ENCODE measurements at regions not wholly inside any gene's neighbourhood (a gene's known extent, or its start where the extent isn't known, plus 50 kb on each side); places are given as distances from the start of the nearest gene placed in this dataset.
A peak's percentile ranks its signal among the peaks of the same experiment; 100 is the strongest.

DNA sequence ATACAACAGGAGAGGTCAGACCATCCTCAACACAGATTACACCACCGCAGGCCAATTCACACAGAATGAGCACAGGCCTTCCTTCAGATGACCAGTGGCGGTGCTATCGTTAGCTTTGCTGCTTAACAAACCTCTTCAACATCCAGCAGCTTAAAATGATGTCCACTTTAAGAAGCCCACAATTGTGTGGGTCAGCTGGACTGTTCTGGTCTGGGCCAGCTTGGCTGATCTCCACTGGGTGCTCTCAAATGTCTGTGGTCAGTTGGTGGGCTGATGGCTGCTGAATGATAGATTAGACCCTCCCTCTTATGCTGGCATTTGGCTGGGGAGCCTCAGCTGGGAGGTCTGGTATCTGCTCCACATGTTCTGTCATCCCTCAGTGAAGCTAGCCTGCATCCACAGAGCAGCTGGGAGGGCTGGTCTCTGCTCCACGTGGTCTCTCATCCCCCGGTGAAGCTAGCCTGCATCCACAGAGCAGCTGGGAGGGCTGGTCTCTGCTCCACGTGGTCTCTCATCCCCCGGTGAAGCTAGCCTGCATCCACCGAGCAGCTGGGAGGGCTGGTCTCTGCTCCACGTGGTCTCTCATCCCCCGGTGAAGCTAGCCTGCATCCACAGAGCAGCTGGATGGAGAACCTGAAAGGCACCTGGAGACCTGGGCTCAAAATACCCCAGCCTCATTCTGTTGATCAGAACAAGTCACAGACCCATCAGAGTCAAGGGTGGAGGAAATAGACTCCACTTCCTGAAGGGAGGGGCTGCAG lies 203.6 kb upstream of the DIO3 start:
- no peak overlapping the region for H3K27ac ChIP-seq (ENCODE audit: low read length)
- no peak overlapping the region for H3K9ac ChIP-seq (ENCODE audit: low read length in 2 of 2)
- no peak overlapping the region for H3K4me3 ChIP-seq (ENCODE audit: low read length in 2 of 2)
- peaks cover 13% of the 10 kb centered on the region for H3K4me1 ChIP-seq (ENCODE audit: control insufficient read depth, insufficient read depth, low read length)
- H3K9me3 ChIP-seq (ENCODE audit: control insufficient read depth in 2 of 2, low read length in 2 of 2), result peaks cover 7 to 13% of the 10 kb centered on the region in 2 donors
- no peaks in the 10 kb centered on the region for H3K27me3 ChIP-seq (ENCODE audit: control insufficient read depth in 1 of 2, insufficient read depth in 2 of 2, low read length in 2 of 2)
- no peaks in the 10 kb centered on the region for H3K36me3 ChIP-seq (ENCODE audit: control insufficient read depth in 2 of 2, insufficient read depth in 2 of 2, low read length in 2 of 2)

DNA sequence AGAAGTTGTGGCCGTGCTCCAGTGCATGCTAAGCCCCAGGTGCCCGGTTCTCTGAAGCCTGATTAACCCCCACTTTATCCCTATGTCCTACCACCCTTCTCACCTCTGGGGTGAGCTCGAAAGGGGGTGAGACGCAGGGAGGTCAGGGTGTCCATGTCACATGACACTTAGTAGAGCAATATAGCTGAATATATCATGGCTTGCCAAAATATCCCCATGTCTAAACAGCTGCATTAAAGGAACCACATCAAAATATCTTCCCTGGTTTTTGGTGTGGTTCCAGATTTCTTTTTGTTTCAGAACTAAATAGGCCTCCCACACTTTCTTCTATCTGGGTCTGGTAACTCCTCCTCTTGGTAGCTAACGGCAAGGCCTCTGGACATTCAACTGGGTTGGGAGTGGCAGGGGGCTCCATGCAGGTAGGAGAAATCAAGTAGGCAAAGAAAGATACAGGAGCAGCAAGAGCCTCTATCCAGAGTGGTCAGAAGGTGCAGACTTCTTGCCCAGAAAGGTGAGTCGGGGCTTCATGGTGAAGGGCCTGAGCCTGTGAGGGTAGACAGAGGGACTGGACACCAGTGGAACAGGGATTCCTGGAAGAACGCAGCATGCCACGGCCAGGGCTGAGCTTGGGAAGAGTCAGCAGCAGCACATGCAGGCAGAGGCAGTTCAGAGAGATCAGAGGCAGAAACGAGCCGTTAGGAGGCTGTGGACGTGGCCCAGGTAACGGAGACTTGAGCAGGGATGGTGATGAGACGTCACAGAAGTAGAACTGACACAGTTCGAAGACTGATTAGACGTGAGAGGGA lies 202.8 kb upstream of the DIO3 start:
- H3K9me3 ChIP-seq (ENCODE audit: control insufficient read depth in 2 of 2, low read length in 2 of 2), result peaks cover 3 to 13% of the 10 kb centered on the region in 2 donors
- no peaks in the 10 kb centered on the region for H3K27me3 ChIP-seq (ENCODE audit: control insufficient read depth in 1 of 2, insufficient read depth in 2 of 2, low read length in 2 of 2)
- peak overlapping the region in 1 of 2 donors; percentile 13 for H3K9ac ChIP-seq (ENCODE audit: low read length in 2 of 2)
- H3K4me3 ChIP-seq (ENCODE audit: low read length in 2 of 2), result no peak overlapping the region
- no peaks in the 10 kb centered on the region for H3K36me3 ChIP-seq (ENCODE audit: control insufficient read depth in 2 of 2, insufficient read depth in 2 of 2, low read length in 2 of 2)
- H3K4me1 ChIP-seq (ENCODE audit: control insufficient read depth, insufficient read depth, low read length), result peaks cover 13% of the 10 kb centered on the region
- no peak overlapping the region for H3K27ac ChIP-seq (ENCODE audit: low read length)

DNA sequence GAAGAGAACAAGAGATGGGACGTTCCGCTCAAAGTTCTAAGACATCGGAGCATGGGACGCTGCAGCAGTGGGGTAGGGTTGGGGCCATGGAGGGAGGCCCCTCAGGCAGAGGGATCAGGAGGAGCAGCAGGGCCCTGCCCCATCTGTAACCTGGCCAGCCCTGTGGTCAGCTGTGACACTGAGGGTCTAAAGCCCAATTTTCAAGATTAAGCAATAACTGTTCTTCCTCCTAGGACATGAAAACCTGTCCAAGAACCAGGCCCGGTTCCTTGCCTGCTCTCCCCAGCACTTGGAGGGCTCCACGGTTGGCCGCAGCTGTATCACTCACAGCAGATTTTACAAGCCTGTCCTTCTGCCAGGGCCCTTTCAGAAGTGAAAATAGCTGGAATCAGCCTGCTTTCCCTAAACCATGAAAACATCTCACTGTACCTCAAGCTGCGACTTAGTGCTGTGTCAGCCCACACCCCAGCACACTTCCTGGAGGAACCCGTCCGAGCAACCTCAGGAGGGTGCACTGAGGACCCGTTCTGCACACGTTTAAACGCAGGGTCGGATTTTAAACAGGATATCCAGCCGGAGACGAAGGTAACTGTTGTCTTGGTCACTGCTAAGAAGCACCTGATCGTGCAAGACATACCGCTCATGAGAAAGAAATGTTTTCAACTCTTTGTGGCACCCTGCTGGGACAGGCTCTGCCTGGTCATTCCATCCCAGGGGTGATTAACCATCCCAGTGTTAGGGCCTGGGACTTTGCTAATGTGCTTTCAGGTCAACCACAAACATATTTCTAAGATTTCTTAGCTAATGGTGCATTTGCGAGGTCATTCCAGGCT lies 201.9 kb upstream of the DIO3 start:
- Histone ChIP-seq H3K27me3 (ENCODE audit: control insufficient read depth in 1 of 2, insufficient read depth in 2 of 2, low read length in 2 of 2) (peaks cover 0 to under 1% of the 10 kb centered on the region in 2 donors), H3K27ac (ENCODE audit: low read length) (peak overlapping the region; percentile 49), H3K36me3 (ENCODE audit: control insufficient read depth in 2 of 2, insufficient read depth in 2 of 2, low read length in 2 of 2) (no peaks in the 10 kb centered on the region), H3K4me1 (ENCODE audit: control insufficient read depth, insufficient read depth, low read length) (peaks cover 20% of the 10 kb centered on the region), H3K9me3 (ENCODE audit: control insufficient read depth in 2 of 2, low read length in 2 of 2) (peaks cover 0 to 13% of the 10 kb centered on the region in 2 donors), H3K9ac (ENCODE audit: low read length in 2 of 2) (peak overlapping the region in 1 of 2 donors; percentile 12), H3K4me3 (ENCODE audit: low read length in 2 of 2) (peak overlapping the region; percentile 11 to 44)

DNA sequence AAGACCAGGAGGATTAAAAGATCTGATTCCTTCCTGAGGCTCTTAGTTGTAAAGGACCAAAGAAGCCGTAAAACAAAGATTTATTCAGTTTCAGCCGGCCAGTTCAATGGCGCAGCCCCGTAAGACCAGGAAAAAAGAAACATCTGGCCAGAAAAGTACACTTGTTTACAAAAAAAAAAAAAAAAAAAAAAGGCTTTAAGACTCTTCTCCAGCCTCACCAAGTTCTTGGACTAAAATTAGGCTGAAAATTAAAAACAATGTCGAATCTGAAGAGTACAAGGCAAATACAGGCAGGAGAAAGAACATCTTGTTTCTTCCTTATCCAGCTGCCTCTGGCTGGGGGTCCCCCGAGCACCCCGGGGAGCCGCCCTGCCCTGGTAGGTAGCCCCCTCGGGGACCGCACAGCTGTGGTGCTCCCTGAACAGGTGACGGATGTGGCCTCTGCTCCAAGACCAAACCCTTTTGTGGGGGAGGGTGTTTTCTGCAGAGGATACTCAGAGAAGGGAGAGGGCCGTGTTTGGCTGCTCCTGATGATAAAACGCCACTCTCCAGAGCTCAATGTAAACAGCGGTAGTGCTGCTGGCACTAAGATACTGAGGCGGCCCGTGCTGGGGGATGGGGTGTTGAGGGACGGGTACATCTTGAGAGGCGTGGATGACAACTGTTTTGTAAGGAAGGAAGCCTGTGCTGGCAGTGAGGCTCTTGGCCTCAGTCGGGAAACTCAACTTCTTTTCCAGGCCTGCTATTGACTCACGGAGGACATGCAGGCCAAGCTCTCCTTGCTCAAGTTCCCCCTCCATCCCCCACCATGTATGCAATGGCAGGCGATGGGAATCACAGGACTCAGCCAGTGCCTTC lies 201.0 kb upstream of the DIO3 start:
- H3K4me3 ChIP-seq (ENCODE audit: low read length in 2 of 2), result peak overlapping the region; percentile 20 to 44
- peaks cover 0 to 5% of the 10 kb centered on the region in 2 donors for H3K27me3 ChIP-seq (ENCODE audit: control insufficient read depth in 1 of 2, insufficient read depth in 2 of 2, low read length in 2 of 2)
- peaks cover 24% of the 10 kb centered on the region for H3K4me1 ChIP-seq (ENCODE audit: control insufficient read depth, insufficient read depth, low read length)
- H3K9ac ChIP-seq (ENCODE audit: low read length in 2 of 2), result peak overlapping the region in 1 of 2 donors; percentile 32
- H3K9me3 ChIP-seq (ENCODE audit: control insufficient read depth in 2 of 2, low read length in 2 of 2), result peaks cover 0 to 9% of the 10 kb centered on the region in 2 donors
- peak overlapping the region; percentile 49 for H3K27ac ChIP-seq (ENCODE audit: low read length)
- no peaks in the 10 kb centered on the region for H3K36me3 ChIP-seq (ENCODE audit: control insufficient read depth in 2 of 2, insufficient read depth in 2 of 2, low read length in 2 of 2)

DNA sequence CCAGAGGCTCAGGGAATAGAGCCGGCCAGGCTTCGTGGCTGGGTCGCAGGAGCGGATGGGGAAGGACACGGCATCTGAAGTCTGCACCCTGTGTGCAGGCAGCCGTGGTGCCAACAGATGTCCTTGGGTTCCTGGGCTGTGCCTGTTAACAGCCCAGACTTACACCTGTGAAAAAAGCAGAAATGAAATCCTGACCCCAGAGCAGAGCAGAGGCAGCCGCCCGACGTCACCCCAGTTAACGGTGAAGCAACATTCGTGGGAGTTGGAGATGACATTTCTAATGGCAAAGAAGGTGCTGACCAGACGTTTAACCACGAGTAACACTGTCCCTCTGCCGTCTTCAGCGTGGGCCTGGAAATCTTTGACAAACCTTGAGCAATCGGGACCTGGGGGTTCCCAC lies 200.3 kb upstream of the DIO3 start:
- Histone ChIP-seq H3K9ac (ENCODE audit: low read length in 2 of 2) (no peak overlapping the region), H3K9me3 (ENCODE audit: control insufficient read depth in 2 of 2, low read length in 2 of 2) (peaks cover 0 to 9% of the 10 kb centered on the region in 2 donors), H3K36me3 (ENCODE audit: control insufficient read depth in 2 of 2, insufficient read depth in 2 of 2, low read length in 2 of 2) (no peaks in the 10 kb centered on the region), H3K27ac (ENCODE audit: low read length) (peak overlapping the region; percentile 41), H3K4me3 (ENCODE audit: low read length in 2 of 2) (no peak overlapping the region), H3K4me1 (ENCODE audit: control insufficient read depth, insufficient read depth, low read length) (peaks cover 26% of the 10 kb centered on the region), H3K27me3 (ENCODE audit: control insufficient read depth in 1 of 2, insufficient read depth in 2 of 2, low read length in 2 of 2) (peaks cover 0 to 5% of the 10 kb centered on the region in 2 donors)

DNA sequence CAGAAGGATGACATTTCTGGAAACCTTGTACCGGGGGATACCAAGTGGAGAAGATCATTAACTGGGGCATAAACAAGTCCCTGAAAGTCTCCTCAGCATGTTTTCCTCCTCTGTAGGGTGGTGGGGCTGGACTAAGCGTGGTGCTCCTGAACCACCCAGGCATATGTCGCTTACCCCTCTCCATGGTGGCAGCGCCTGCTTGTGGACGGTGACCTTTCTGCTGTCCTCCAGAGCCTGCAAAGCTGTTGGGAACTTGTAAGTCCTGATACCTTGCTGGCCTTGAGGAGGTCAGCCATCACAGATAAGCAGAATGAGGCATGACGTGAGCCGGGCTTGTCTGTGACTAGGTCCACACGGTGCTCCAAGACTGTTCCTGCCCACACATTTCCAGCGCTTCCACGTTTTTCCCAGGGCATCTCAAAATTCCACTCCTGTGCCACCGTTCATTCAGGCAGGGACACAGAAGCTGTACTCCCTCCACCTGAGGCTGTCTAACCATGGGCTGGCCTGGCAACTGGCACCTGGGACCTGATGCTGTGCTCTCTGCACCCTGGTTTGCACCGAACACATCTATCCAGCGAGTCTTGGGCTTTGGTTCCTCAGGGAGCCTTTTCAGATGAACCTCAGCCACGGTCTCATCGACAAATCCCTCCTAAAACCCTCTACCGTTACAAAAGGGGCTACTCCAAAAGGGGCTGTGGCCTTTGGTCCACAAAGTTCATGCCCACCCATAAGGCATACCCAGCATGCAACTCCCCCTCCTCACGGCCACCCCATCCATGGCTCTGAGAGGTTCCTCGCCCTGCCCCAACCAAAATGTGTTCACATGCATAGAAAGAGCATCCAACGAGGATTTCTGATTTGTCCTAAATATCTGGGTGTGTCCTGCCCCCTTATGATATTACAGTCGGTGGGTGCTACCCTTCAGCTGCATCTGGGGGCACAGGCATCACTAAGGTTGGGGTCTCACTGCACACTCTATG lies 199.6 kb upstream of the DIO3 start:
- no peak overlapping the region for H3K9ac ChIP-seq (ENCODE audit: low read length in 2 of 2)
- no peaks in the 10 kb centered on the region for H3K36me3 ChIP-seq (ENCODE audit: control insufficient read depth in 2 of 2, insufficient read depth in 2 of 2, low read length in 2 of 2)
- H3K9me3 ChIP-seq (ENCODE audit: control insufficient read depth in 2 of 2, low read length in 2 of 2), result peaks cover 0 to 9% of the 10 kb centered on the region in 2 donors
- peaks cover 0 to 5% of the 10 kb centered on the region in 2 donors for H3K27me3 ChIP-seq (ENCODE audit: control insufficient read depth in 1 of 2, insufficient read depth in 2 of 2, low read length in 2 of 2)
- peak overlapping the region; percentile 41 for H3K27ac ChIP-seq (ENCODE audit: low read length)
- H3K4me1 ChIP-seq (ENCODE audit: control insufficient read depth, insufficient read depth, low read length), result peaks cover 26% of the 10 kb centered on the region
- H3K4me3 ChIP-seq (ENCODE audit: low read length in 2 of 2), result no peak overlapping the region

DNA sequence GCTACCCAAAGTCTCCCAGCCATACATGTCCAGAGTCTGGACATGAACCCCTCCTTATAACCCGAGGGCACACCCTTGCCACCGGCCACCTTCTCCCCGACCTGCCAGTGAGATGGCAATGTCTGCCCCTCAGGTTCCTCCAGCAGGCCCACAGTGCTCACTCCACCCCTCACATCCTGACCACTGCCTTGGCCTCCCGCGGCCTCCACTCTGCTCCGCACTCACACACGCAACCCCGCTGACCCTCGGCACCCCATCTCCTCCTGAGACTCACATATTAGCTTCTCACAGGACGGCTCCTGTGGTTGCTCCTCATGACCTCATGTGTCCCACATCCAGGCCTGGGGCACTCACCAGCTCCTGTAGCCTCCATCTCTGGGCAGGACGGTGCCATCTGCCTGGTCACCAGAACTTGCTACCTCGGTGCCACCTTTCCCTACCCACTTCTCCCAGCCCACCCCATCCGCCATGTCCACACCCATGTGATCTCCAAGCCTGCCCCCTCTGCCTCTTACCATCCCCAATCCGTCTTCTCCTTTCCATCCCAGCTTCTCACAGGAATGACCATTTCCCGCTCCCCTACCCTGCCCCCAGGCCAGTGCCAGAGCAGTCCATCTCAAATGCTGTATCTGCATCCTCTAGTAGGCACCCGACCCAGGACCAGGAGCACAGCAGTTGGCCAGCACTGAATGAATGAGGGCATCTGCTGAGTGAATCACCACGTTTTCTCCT lies 198.6 kb upstream of the DIO3 start:
- peaks cover 26% of the 10 kb centered on the region for H3K4me1 ChIP-seq (ENCODE audit: control insufficient read depth, insufficient read depth, low read length)
- H3K9me3 ChIP-seq (ENCODE audit: control insufficient read depth in 2 of 2, low read length in 2 of 2), result peaks cover 0 to 3% of the 10 kb centered on the region in 2 donors
- H3K36me3 ChIP-seq (ENCODE audit: control insufficient read depth in 2 of 2, insufficient read depth in 2 of 2, low read length in 2 of 2), result no peaks in the 10 kb centered on the region
- H3K27me3 ChIP-seq (ENCODE audit: control insufficient read depth in 1 of 2, insufficient read depth in 2 of 2, low read length in 2 of 2), result peaks cover 0 to 5% of the 10 kb centered on the region in 2 donors
- no peak overlapping the region for H3K4me3 ChIP-seq (ENCODE audit: low read length in 2 of 2)
- no peak overlapping the region for H3K9ac ChIP-seq (ENCODE audit: low read length in 2 of 2)
- no peak overlapping the region for H3K27ac ChIP-seq (ENCODE audit: low read length)

DNA sequence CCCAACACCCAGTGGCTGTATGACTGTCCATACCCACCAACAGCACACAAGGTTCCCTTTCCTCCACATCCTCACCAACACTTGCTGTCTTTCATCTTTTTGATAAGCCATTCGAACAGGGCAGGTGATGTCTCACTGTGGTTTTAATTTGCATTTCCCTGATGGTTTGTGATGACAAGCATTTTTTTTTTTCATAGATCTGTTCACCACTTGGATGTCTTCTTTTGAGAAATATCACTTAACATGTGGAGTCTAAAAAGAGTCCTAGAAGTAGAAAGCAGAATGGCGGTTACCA lies 198.1 kb upstream of the DIO3 start:
- no peaks in the 10 kb centered on the region for H3K9me3 ChIP-seq (ENCODE audit: control insufficient read depth in 2 of 2, low read length in 2 of 2)
- H3K27me3 ChIP-seq (ENCODE audit: control insufficient read depth in 1 of 2, insufficient read depth in 2 of 2, low read length in 2 of 2), result peaks cover 0 to 5% of the 10 kb centered on the region in 2 donors
- peaks cover 25% of the 10 kb centered on the region for H3K4me1 ChIP-seq (ENCODE audit: control insufficient read depth, insufficient read depth, low read length)
- no peaks in the 10 kb centered on the region for H3K36me3 ChIP-seq (ENCODE audit: control insufficient read depth in 2 of 2, insufficient read depth in 2 of 2, low read length in 2 of 2)
- no peak overlapping the region for H3K27ac ChIP-seq (ENCODE audit: low read length)
- no peak overlapping the region for H3K4me3 ChIP-seq (ENCODE audit: low read length in 2 of 2)
- no peak overlapping the region for H3K9ac ChIP-seq (ENCODE audit: low read length in 2 of 2)

DNA sequence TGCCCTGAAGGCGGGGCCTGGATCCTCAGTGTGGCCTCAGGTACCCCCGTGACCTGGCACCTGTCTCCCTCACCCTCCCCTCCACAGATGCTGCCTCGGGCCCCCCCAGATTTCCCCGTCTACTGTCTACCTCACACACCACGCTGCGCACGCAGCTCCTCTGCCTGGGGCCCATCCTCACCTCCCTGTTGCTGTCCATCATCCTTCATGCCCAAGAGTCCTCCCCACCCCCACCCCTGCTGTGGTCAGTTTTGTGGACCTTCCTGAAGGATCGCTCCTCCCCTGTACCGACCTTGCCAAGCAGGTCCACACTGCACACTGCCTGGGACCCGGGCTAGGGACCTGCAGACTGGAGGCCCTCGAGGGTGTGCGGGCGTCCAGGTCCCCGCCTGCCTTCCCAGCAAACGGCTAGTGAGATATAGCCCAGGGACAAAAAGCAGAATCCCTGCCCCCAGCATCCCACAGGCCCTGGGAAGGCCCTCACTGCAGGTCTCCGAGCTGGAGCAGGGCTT lies 197.4 kb upstream of the DIO3 start:
- Histone ChIP-seq H3K27ac (ENCODE audit: low read length) (peak overlapping the region; percentile 11), H3K4me3 (ENCODE audit: low read length in 2 of 2) (no peak overlapping the region), H3K4me1 (ENCODE audit: control insufficient read depth, insufficient read depth, low read length) (peaks cover 19% of the 10 kb centered on the region), H3K9me3 (ENCODE audit: control insufficient read depth in 2 of 2, low read length in 2 of 2) (no peaks in the 10 kb centered on the region), H3K36me3 (ENCODE audit: control insufficient read depth in 2 of 2, insufficient read depth in 2 of 2, low read length in 2 of 2) (no peaks in the 10 kb centered on the region), H3K9ac (ENCODE audit: low read length in 2 of 2) (no peak overlapping the region), H3K27me3 (ENCODE audit: control insufficient read depth in 1 of 2, insufficient read depth in 2 of 2, low read length in 2 of 2) (peaks cover 0 to 5% of the 10 kb centered on the region in 2 donors)

Data from stomach smooth muscle (tissue), 2 donors.